ENCODE measurements at regions not wholly inside any gene's neighbourhood (a gene's known extent, or its start where the extent isn't known, plus 50 kb on each side); places are given as distances from the start of the nearest gene placed in this dataset.

DNA sequence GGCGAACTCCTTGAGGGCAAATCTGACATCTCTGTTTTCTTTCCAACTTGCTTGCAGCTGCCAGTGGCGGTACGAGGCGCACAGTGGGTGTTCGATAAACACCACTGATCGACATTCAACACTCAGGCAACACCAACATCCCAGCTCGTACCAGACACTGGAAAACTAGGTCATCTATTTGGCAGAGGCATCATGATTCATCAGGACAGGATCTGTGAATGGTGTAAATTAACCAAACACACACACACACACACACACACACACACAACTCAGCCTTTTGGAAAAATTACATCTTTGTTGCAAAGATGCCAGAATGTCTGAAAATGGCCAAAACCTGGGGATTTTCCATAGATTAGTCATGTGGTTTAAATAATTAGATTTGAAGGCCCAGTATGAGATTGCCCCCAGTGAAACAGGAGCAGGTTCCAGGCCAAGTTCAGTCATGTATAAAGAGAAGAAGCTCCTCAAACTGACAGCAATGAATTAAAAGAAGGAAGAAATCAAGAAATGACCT is 150.5 kb upstream of the NCKAP5 start:
- peak; percentile 93 to 96 for DNase-seq (ENCODE audit: low read depth in 2 of 2)

DNA sequence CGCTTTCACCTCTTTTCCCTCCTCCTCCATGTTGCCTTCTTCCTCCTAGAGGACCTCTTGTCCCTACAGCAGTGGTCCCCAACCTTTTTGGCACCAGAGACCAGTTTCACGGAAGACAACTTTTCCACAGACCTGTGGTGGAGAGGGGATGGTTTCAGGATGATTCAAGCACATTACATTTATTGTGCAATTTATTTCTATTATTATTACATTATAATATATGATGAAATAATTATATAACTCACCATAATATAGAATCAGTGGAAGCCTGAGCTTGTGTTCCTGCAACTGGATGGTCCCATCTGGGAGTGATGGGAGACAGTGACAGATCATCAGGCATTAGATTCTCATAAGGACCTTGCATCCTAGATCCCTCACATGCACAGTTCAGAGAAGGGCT is 152.2 kb upstream of the NCKAP5 start:
- DNase-seq (ENCODE audit: low read depth in 2 of 2) = no peak

DNA sequence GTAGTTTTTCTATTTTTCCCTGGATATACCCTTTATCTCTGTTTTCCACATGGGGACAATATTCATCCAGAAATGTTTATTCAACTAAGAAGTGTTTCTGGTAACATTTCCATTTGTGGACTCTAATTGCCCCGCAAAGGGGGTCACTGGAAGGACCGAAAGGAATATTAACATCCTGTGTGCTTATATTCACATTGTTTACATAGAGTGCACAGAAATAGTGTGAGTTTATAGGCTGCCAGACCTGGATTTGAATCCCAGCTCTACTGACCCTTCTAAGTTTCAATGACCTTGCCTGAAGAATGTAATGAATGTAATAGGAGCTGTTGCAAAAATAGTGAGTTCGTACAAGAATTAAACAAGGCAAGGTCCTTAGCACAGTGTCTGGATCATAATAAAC is 152.9 kb upstream of the NCKAP5 start:
- DNase-seq (ENCODE audit: low read depth in 2 of 2) = no peak

DNA sequence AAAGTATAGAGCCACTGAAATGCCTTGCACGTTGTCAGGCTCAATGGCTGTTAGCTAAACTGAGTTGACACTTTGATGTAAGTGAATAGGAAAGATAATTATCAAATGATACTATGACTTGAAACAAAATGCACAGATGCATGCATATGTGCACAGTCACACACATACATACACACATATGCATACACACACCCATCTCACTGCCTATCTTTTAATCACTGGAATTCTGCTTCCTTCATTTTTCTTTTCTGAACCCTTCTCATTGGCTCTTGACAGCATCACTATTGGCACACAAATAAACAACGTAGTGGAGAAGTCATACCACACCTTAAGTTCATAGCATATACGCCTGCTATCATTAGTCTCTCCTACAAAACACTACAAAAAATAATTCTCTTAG is 154.9 kb upstream of the NCKAP5 start:
- DNase-seq (ENCODE audit: low read depth in 2 of 2) = no peak

- DNase-seq (ENCODE audit: low read depth in 2 of 2) = no peak
These were observed 158.7 kb upstream of the NCKAP5 start for GRCh38 chr2:133726973-133727372.

- DNase-seq (ENCODE audit: low read depth in 2 of 2) = no peak
These were observed 163.8 kb upstream of the NCKAP5 start for GRCh38 chr2:133732059-133732458.

DNA sequence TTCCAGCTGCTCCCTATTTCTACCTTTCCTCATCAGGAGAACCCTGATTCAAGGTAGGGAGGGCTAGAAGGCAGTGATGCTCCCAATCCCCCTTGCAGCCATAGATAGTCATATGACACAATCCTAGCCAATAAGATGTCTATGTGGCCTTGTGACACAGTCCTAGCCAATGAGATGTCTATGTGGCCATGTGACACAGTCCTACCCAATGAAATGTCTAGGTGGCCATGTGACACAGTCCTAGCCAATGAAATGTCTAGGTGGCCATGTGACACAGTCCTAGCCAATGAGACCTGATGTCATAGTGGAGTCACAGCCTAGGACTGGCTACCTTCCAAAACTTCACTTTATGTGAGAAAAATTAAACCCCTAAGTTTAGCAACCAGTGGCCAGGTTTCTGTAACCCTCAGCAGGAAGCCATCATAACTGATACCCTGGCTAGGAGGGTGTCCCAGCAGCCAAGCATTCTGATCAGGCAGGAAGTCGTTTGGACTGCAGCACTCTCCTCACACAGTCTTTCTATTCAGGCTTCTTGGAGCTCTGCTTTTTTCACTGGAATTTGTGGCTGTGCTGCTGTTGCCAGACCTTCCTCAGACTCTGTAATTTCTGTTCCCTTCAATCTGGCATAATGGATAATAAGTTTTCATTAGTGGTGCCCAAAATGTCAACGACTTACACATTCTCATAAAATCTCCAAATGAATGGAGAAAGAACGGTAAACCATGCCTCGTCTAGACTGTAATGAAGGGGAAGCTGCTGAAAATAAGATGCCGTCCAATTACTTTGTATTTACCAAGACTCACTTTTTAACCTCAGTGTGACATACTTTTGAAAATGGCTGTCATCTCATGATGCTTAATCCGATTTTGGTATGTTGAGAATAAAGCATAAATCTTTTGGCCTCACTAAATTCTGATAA is 165.0 kb upstream of the NCKAP5 start:
- no peak for DNase-seq (ENCODE audit: low read depth in 2 of 2)

GRCh38 chr2:133733901-133734255 is 165.6 kb upstream of the NCKAP5 start:
- peak; percentile 77 to 82 for DNase-seq (ENCODE audit: low read depth in 2 of 2)

DNA sequence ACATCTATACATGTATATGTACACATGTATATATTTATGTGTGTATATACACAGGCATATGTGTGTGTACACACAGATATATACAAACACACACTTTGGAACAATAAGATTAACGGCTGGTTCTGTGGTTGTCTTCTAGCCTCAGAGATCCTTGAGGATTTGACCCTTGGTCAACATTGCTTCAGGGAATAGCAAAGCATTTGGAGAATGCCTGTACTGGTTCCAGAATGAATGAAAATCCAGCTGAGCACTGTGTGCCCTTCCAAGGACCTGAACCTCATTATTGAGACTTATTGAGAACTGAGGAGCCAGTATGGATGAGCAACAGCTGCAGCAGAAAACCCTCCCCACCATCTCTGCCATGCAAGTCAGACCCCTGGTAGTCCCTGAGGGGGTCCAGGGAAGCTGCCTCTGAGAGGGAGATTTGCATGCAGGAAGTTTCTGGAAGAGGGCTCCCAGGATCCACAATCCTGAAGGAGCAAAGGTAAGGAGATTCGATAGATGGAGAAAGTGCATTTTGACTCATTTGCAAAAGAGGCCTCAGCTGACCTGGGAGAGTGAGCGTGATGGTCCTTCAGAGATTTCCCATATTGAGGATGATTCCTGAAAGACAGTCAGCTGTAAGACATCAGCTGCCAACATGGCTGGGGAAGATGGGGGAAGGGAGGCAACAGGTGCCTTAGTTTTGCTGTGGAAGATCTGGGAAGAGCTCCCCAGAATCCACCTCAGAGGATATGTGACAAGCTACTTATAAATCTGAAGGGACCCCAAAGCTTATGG is 166.6 kb upstream of the NCKAP5 start:
- DNase-seq (ENCODE audit: low read depth in 2 of 2) = no peak

GRCh38 chr2:133736674-133737073 is 168.4 kb upstream of the NCKAP5 start:
- DNase-seq (ENCODE audit: low read depth in 2 of 2) = no peak

GRCh38 chr2:133737242-133737993 is 169.2 kb upstream of the NCKAP5 start:
- no peak for DNase-seq (ENCODE audit: low read depth in 2 of 2)

DNA sequence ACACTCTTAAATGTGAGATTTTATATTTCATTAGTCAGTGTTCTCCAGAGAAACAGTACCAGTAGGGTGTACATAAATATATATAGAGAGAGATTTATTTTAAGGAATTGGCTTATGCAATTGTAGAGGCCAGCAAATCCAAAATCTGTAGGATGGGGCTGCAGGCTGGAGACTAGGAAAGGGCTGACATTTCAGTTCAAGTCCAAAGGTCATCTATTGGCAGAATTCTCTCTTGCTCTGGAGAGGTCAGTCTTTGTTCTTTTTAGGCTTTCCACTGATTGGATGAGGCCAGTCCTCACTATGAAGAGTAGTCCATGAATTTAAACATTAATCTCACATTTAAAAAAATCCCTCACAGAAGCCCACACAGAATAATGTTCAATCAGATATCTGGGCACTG is 170.8 kb upstream of the NCKAP5 start:
- DNase-seq (ENCODE audit: low read depth in 2 of 2) = no peak

DNA sequence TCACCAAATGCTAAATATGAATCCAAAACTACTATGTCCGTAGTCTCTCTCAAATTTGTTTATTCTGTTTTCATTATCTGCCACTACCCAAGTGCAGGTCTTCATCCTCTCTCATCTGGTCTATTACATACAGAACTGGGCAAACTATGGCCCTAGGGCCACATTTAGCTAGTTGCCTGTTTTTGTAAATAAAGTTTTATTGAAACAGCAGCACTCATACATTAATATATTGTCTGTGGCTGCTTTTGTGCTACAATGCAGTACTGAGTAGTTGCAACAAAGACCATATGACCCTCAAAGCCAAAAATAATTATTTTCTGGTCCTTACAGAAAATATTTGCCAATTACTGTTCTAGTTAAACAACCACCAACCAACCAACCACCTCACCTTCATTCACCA is 172.2 kb upstream of the NCKAP5 start:
- no peak for DNase-seq (ENCODE audit: low read depth in 2 of 2)

DNA sequence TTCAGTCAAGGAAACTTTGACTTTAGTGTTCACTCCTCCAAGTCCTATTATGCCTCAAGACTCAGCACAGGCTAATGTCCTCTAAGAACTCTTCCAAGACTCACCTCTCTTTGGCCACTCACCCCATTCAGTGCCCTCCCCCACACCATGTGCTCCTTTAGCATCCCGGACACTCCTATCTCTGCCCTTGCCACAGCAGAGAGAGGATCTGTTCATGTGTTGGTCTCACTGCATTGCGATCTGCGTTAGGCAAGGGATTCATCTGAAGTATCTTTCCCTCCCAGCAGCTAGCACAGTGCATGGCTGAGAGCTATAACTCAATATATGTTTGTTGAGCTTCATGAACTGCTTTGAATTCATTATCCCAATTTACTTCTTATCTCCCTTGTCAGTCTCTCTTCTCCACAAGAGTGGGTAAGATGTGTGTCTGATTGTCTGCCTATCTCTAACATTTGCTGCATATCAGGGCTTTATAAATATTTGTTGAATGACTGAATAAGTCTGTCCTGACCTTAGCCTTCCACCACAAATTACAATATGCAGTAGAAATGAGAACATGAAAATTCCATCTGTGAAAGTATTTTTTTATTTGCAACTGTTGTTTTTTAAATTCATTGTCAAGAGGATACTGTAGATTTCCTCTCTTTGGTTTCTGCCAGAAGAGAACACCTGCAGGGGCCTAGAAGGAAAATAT is 179.9 kb upstream of the NCKAP5 start:
- no peak for DNase-seq (ENCODE audit: low read depth in 2 of 2)

DNA sequence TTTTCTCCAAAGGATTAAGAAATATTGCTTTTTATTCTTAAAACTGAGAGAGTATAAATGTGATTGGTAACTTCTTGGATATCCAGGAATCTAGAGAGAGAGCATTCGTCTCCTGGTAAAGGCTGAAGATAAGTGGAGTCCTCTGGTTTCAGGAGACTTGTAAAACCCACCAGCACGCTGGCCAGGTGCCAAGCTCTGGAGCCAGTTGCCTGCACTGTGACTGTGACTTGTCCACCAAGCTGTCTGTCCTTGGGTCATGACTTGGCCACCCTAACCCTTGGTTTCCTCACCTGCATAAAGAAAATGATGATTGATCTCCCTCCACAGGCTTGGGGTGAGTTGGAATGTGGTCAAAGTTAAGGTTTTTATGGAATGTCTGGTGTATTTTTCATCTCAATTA is 185.4 kb upstream of the NCKAP5 start:
- DNase-seq (ENCODE audit: low read depth in 2 of 2) = no peak

- peak; percentile 97 to 98 for DNase-seq (ENCODE audit: low read depth in 2 of 2)
These were observed 187.4 kb upstream of the NCKAP5 start for GRCh38 chr2:133755480-133756300.

DNA sequence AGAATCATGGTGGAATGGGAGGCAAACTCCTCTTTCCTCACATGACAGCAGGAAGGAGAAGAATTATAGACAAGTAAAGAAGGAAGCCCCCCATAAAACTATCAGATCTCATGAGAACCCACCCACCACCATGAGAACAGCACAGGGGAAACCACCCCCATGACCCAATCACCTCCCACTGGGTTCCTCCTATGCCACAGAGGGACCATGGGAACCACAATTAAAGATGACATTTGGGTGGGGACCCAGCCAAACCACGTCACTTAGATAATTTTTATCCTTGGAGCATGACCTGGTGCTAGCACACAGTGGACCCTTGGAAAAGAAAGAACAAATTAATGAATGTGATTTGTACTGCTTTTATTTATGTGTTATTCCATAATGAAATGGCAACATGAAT is 188.6 kb upstream of the NCKAP5 start:
- no peak for DNase-seq (ENCODE audit: low read depth in 2 of 2)

DNA sequence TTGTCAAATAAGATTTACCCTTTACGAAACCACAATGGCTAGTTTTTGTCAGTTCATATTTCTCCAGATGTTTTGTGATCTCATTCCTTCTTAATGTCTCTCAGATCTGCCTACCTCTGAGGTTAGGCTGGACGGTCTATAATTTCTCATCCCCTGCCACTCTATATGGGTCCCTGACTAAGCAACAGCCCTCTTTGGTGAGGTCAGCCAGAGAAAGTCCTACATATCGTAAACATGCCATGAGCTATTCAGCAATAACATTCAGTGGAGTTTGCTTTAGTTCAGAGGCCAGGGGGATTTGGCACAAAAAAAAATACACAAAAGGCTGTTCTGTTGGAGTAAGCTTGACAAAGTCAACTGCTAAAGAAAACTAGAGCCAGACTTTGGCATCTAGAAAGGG is 192.1 kb upstream of the NCKAP5 start:
- DNase-seq (ENCODE audit: low read depth in 2 of 2) = peak; percentile 73 to 77

DNA sequence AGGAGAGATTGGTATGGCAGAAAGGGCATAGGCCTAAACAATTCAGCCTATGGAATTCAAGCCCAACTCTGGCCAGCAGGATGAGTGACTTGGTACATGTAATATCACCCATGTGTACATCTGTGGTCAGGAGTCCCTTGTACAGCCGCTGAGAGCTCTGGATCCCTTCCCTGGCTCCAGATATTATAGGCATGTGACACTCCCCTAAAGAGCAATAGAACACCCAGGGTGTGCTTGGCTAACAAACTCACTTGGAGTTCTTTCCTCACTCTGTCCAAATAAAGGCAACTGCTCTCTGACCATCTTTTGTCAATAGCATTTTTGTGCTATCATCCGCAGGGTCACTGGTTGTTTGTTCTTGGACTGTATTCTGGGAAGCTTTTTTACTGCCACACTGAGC is 197.4 kb upstream of the NCKAP5 start:
- no peak for DNase-seq (ENCODE audit: low read depth in 2 of 2)

GRCh38 chr2:133766164-133766832 is 198.0 kb upstream of the NCKAP5 start:
- DNase-seq (ENCODE audit: low read depth in 2 of 2) = no peak

Measured in fibroblast of skin of left biceps (primary cell).